ENCODE measurements at regions not wholly inside any gene's neighbourhood (a gene's known extent, or its start where the extent isn't known, plus 50 kb on each side); places are given as distances from the start of the nearest gene placed in this dataset.

DNA sequence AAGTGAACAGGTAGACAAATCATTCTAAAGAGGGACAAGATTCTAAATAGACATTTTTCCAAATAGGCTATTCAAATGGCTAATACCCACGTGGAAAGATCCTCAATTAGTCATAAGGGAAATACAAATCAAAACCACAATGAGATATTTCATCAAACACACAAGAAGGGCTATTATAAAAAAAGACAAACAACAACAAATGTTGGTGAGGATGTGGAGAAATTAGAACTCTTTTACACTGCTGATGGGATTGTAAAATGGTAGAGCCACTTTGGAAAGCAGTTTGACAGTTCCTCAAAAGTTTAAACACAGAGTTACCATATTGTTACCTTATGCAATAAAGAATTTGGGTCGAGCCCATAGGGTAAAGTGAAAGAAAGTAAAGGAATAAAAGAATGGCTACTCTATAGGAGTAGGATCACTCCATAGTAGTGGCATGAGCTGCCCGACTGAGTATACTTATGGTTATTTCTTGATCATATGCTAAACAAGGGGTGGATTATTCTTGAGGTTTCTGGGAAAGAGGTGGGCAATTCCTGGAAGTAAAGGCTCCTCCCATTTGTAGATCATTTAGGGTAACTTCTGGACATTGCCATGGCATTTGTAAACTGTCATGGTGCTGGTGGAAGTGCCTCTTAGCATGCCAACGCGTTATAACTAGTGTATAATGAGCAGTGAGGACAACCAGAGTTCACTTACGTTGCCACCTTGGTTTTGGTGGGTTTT lies 58.9 kb upstream of the FAM9C start:
- no peak overlapping the region for H2AFZ ChIP-seq (ENCODE audit: insufficient read depth, low read depth, low read length, poor library complexity, severe bottlenecking)
- DNase-seq (no peak), ATAC-seq (ENCODE audit: low read depth) (no peak)
- ChIA-PET CTCF (interaction anchor here (0.7 kb wide), 1 partner anchor 24 kb away, joined by 3 read pairs; no protein-coding TSS in a partner anchor), POLR2A (no interaction called here)
- H3K9me3 ChIP-seq (ENCODE audit: control extremely low read depth in 1 of 3, control insufficient read depth in 2 of 3, insufficient read depth in 1 of 3, low read length in 2 of 3) = no peaks in the 10 kb centered on the region
- peaks cover 5 to 22% of the 10 kb centered on the region in 2 donors for H3K4me1 ChIP-seq (ENCODE audit: control insufficient read depth in 2 of 2, insufficient read depth in 2 of 2, low read length in 2 of 2)
- intact Hi-C loops (cut with micrococcal nuclease) = no loop called here
- Mint-ChIP-seq H3K4me1 (peaks cover 26% of the 10 kb centered on the region), H3K27me3 (no peaks in the 10 kb centered on the region), H3K27ac (no peak overlapping the region), H3K9me3 (ENCODE audit: insufficient read depth) (no peaks in the 10 kb centered on the region), H3K4me3 (no peak overlapping the region)
- 100% methylated on average over 1 of the region's 6 CpGs for WGBS (ENCODE audit: insufficient coverage)
- no peak overlapping the region for H3K9ac ChIP-seq (ENCODE audit: low read length)
- H3K4me3 ChIP-seq (ENCODE audit: control extremely low read depth in 1 of 5, extremely low read depth in 1 of 5, insufficient read depth in 1 of 5, low read depth in 2 of 5, low read length in 4 of 5) = no peak overlapping the region
- H3K4me2 ChIP-seq (replicated peaks; ENCODE audit: low read depth, low read length, poor library complexity, severe bottlenecking) = no peak overlapping the region
- no peaks in the 10 kb centered on the region for H3K36me3 ChIP-seq (replicated peaks in 1 of 2; ENCODE audit: control extremely low read depth in 1 of 2, control insufficient read depth in 1 of 2, extremely low read depth in 1 of 2, insufficient read depth in 2 of 2, low read length in 1 of 2)
- H4K20me1 ChIP-seq (ENCODE audit: control insufficient read depth, insufficient read depth, low read length, poor library complexity, severe bottlenecking) = no peaks in the 10 kb centered on the region
- H3K79me2 ChIP-seq (ENCODE audit: control insufficient read depth, insufficient read depth, low read length) = no peaks in the 10 kb centered on the region
- TF ChIP-seq, protein P1, sequence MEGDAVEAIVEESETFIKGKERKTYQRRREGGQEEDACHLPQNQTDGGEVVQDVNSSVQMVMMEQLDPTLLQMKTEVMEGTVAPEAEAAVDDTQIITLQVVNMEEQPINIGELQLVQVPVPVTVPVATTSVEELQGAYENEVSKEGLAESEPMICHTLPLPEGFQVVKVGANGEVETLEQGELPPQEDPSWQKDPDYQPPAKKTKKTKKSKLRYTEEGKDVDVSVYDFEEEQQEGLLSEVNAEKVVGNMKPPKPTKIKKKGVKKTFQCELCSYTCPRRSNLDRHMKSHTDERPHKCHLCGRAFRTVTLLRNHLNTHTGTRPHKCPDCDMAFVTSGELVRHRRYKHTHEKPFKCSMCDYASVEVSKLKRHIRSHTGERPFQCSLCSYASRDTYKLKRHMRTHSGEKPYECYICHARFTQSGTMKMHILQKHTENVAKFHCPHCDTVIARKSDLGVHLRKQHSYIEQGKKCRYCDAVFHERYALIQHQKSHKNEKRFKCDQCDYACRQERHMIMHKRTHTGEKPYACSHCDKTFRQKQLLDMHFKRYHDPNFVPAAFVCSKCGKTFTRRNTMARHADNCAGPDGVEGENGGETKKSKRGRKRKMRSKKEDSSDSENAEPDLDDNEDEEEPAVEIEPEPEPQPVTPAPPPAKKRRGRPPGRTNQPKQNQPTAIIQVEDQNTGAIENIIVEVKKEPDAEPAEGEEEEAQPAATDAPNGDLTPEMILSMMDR (IDR thresholded peaks at IDR 0.05) = no peak
- TF ChIP-seq EZH2 (IDR thresholded peaks at IDR 0.05; ENCODE audit: borderline replicate concordance, insufficient read depth, low read depth, low read length, poor library complexity, severe bottlenecking) = no peak
- no peak overlapping the region for H3K27ac ChIP-seq (ENCODE audit: low read length in 2 of 2)
- peaks cover 0 to 3% (median 0%) of the 10 kb centered on the region in 4 experiments for H3K27me3 ChIP-seq (replicated peaks in 1 of 4; ENCODE audit: control extremely low read depth in 1 of 4, control insufficient read depth in 3 of 4, insufficient read depth in 4 of 4, low read length in 3 of 4)

DNA sequence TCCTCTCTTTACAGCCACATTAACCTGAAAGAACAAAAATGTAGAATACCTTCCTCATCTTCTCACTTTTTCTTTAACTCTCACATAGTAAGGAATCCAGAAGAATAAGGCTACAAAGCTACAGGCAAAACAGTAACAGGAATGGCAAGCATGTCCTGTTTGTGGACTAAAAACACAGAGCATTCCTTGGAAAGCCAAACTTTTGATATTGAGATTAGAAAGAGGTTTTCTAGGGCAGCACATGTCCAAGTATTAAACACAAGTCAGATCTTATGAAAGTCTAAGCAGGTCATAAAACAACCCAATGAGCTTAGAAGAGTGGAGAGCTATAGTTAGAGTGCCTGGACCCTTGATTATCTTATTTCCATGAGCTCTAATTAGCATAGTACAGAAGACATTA lies 58.2 kb upstream of the FAM9C start:
- no peaks in the 10 kb centered on the region for H3K27me3 Mint-ChIP-seq
- POLR2A ChIA-PET = no interaction called here

More for the DNA sequence above, 58.2 kb upstream of the FAM9C start:
- intact Hi-C loops (cut with micrococcal nuclease) = no loop called here
- peaks cover 26% of the 10 kb centered on the region for H3K4me1 Mint-ChIP-seq
- H3K36me3 ChIP-seq (replicated peaks in 1 of 2; ENCODE audit: control extremely low read depth in 1 of 2, control insufficient read depth in 1 of 2, extremely low read depth in 1 of 2, insufficient read depth in 2 of 2, low read length in 1 of 2) = no peaks in the 10 kb centered on the region
- ATAC-seq (ENCODE audit: low read depth) = no peak
- H3K4me1 ChIP-seq (ENCODE audit: control insufficient read depth in 2 of 2, insufficient read depth in 2 of 2, low read length in 2 of 2) = peaks cover 5 to 22% of the 10 kb centered on the region in 2 donors
- H3K79me2 ChIP-seq (ENCODE audit: control insufficient read depth, insufficient read depth, low read length) = no peaks in the 10 kb centered on the region
- no peak overlapping the region for H3K9ac ChIP-seq (ENCODE audit: low read length)
- H4K20me1 ChIP-seq (ENCODE audit: control insufficient read depth, insufficient read depth, low read length, poor library complexity, severe bottlenecking) = no peaks in the 10 kb centered on the region
- no peak for DNase-seq
- no peak overlapping the region for H3K4me2 ChIP-seq (replicated peaks; ENCODE audit: low read depth, low read length, poor library complexity, severe bottlenecking)
- no peak overlapping the region for H3K4me3 Mint-ChIP-seq
- no peak overlapping the region for H3K27ac ChIP-seq (ENCODE audit: low read length in 2 of 2)
- no peak overlapping the region for H2AFZ ChIP-seq (ENCODE audit: insufficient read depth, low read depth, low read length, poor library complexity, severe bottlenecking)
- TF ChIP-seq EZH2 (IDR thresholded peaks at IDR 0.05; ENCODE audit: borderline replicate concordance, insufficient read depth, low read depth, low read length, poor library complexity, severe bottlenecking) = no peak
- TF ChIP-seq, protein P1 (IDR thresholded peaks at IDR 0.05) = no peak
- H3K4me3 ChIP-seq (ENCODE audit: control extremely low read depth in 1 of 5, extremely low read depth in 1 of 5, insufficient read depth in 1 of 5, low read depth in 2 of 5, low read length in 4 of 5) = no peak overlapping the region
- H3K9me3 ChIP-seq (ENCODE audit: control extremely low read depth in 1 of 3, control insufficient read depth in 2 of 3, insufficient read depth in 1 of 3, low read length in 2 of 3) = no peaks in the 10 kb centered on the region
- H3K9me3 Mint-ChIP-seq (ENCODE audit: insufficient read depth) = no peaks in the 10 kb centered on the region
- peaks cover 0 to 3% (median 0%) of the 10 kb centered on the region in 4 experiments for H3K27me3 ChIP-seq (replicated peaks in 1 of 4; ENCODE audit: control extremely low read depth in 1 of 4, control insufficient read depth in 3 of 4, insufficient read depth in 4 of 4, low read length in 3 of 4)
- CTCF ChIA-PET = interaction anchor here (0.7 kb wide), 1 partner anchor 25 kb away, joined by 3 read pairs; no protein-coding TSS in a partner anchor
- H3K27ac Mint-ChIP-seq = no peak overlapping the region

All from B cell (primary cell).